NCI-H460 (cell line): ENCODE measurements at regions not wholly inside any gene's neighbourhood (a gene's known extent, or its start where the extent isn't known, plus 50 kb on each side); places are given as distances from the start of the nearest gene placed in this dataset.

ENCODE experiments used
- DNase-seq: peaks from one replicate; pipeline ENCODE4 v3.0.0-alpha.2; 2016; ENCODE audit warnings: low read depth; ENCODE audit errors: extremely low read depth

GRCh38 chr6:163725008-163725941 lies 310.8 kb downstream of the QKI start:
- DNase-seq, result no peak

- no peak for DNase-seq
Observed at GRCh38 chr6:163724196-163724595, 309.7 kb downstream of the QKI start.

GRCh38 chr6:163723759-163724158 lies 309.2 kb downstream of the QKI start:
- no peak for DNase-seq

- DNase-seq, result no peak
Observed at GRCh38 chr6:163721922-163722692, 307.6 kb downstream of the QKI start.

- DNase-seq, result no peak
Observed at GRCh38 chr6:163721435-163721834, 306.9 kb downstream of the QKI start.

GRCh38 chr6:163720460-163721235 lies 306.1 kb downstream of the QKI start:
- DNase-seq, result no peak

- no peak for DNase-seq
Observed at GRCh38 chr6:163720005-163720404, 305.5 kb downstream of the QKI start.

GRCh38 chr6:163719028-163719742 lies 304.7 kb downstream of the QKI start:
- no peak for DNase-seq

GRCh38 chr6:163718537-163718936 lies 304.0 kb downstream of the QKI start:
- no peak for DNase-seq

GRCh38 chr6:163717106-163717764 lies 302.7 kb downstream of the QKI start:
- DNase-seq, result no peak

- DNase-seq, result no peak
Observed at GRCh38 chr6:163716690-163717089, 302.2 kb downstream of the QKI start.

- DNase-seq, result no peak
Observed at GRCh38 chr6:163715846-163716245, 301.3 kb downstream of the QKI start.

- DNase-seq, result no peak
Observed at GRCh38 chr6:163714179-163714578, 299.7 kb downstream of the QKI start.

GRCh38 chr6:163712981-163713380 lies 298.5 kb downstream of the QKI start:
- no peak for DNase-seq

GRCh38 chr6:163712566-163712961 lies 298.0 kb downstream of the QKI start:
- no peak for DNase-seq

- DNase-seq, result no peak
Observed at GRCh38 chr6:163711615-163712565, 297.4 kb downstream of the QKI start.

- no peak for DNase-seq
Observed at GRCh38 chr6:163710532-163711470, 296.3 kb downstream of the QKI start.

GRCh38 chr6:163709693-163710092 lies 295.2 kb downstream of the QKI start:
- no peak for DNase-seq
